ENCODE measurements at regions not wholly inside any gene's neighbourhood (a gene's known extent, or its start where the extent isn't known, plus 50 kb on each side); places are given as distances from the start of the nearest gene placed in this dataset.

GRCh38 chr4:16995451-16995850 lies 97.0 kb upstream of the LDB2 start:
- Histone ChIP-seq H3K36me3 (no peaks in the 10 kb centered on the region), H3K27me3 (no peaks in the 10 kb centered on the region), H3K4me1 (no peaks in the 10 kb centered on the region), H3K4me3 (replicated peaks in 1 of 3) (no peak overlapping the region), H3K9me3 (no peaks in the 10 kb centered on the region), H3K27ac (no peak overlapping the region)
- 45 to 65% methylated on average over 1 of the region's 1 CpG for WGBS, 2 donors
- TF ChIP-seq POLR2A (IDR thresholded peaks at IDR 0.05) (no peak), CTCF (IDR thresholded peaks at IDR 0.05) (no peak)
- DNase-seq: no peak
- intact Hi-C loops (cut with DNase I): no loop called here

- Histone ChIP-seq H3K4me1 (no peaks in the 10 kb centered on the region), H3K9me3 (no peaks in the 10 kb centered on the region), H3K4me3 (replicated peaks in 1 of 3) (no peak overlapping the region), H3K27ac (no peak overlapping the region), H3K27me3 (no peaks in the 10 kb centered on the region), H3K36me3 (no peaks in the 10 kb centered on the region)
- DNase-seq: no peak
- 64 to 67% methylated on average over 5 of the region's 5 CpGs for WGBS, 2 donors
- intact Hi-C loops (cut with DNase I): no loop called here
- TF ChIP-seq CTCF (IDR thresholded peaks at IDR 0.05): no peak
- no peak for TF ChIP-seq POLR2A (IDR thresholded peaks at IDR 0.05)
These were observed 95.8 kb upstream of the LDB2 start for GRCh38 chr4:16993956-16994840.

- Histone ChIP-seq H3K27me3 (no peaks in the 10 kb centered on the region), H3K27ac (no peak overlapping the region), H3K4me1 (no peaks in the 10 kb centered on the region), H3K36me3 (no peaks in the 10 kb centered on the region), H3K4me3 (replicated peaks in 1 of 3) (no peak overlapping the region), H3K9me3 (no peaks in the 10 kb centered on the region)
- 67 to 71% methylated on average over 5 of the region's 5 CpGs for WGBS, 2 donors
- intact Hi-C loops (cut with DNase I): no loop called here
- TF ChIP-seq CTCF (IDR thresholded peaks at IDR 0.05): no peak
- TF ChIP-seq POLR2A (IDR thresholded peaks at IDR 0.05): no peak
- DNase-seq: no peak
These were observed 94.3 kb upstream of the LDB2 start for GRCh38 chr4:16992566-16993225.

GRCh38 chr4:16991450-16991849 lies 93.0 kb upstream of the LDB2 start:
- DNase-seq: no peak
- 65 to 85% methylated on average over 5 of the region's 5 CpGs for WGBS, 2 donors
- no peak overlapping the region for H3K27ac ChIP-seq
- no peaks in the 10 kb centered on the region for H3K27me3 ChIP-seq
- no peaks in the 10 kb centered on the region for H3K4me1 ChIP-seq
- TF ChIP-seq CTCF (IDR thresholded peaks at IDR 0.05): no peak
- no peak for TF ChIP-seq POLR2A (IDR thresholded peaks at IDR 0.05)
- no peaks in the 10 kb centered on the region for H3K36me3 ChIP-seq
- H3K9me3 ChIP-seq: no peaks in the 10 kb centered on the region
- no peak overlapping the region for H3K4me3 ChIP-seq (replicated peaks in 1 of 3)
- intact Hi-C loops (cut with DNase I): no loop called here

GRCh38 chr4:16989371-16989770 lies 90.9 kb upstream of the LDB2 start:
- Histone ChIP-seq H3K36me3 (no peaks in the 10 kb centered on the region), H3K27ac (no peak overlapping the region), H3K9me3 (no peaks in the 10 kb centered on the region), H3K4me3 (replicated peaks in 1 of 3) (no peak overlapping the region), H3K27me3 (no peaks in the 10 kb centered on the region), H3K4me1 (no peaks in the 10 kb centered on the region)
- TF ChIP-seq POLR2A (IDR thresholded peaks at IDR 0.05): no peak
- no peak for TF ChIP-seq CTCF (IDR thresholded peaks at IDR 0.05)
- DNase-seq: no peak
- 89 to 90% methylated on average over 1 of the region's 1 CpG for WGBS, 2 donors
- intact Hi-C loops (cut with DNase I): no loop called here
